GM21390 (cell line): ENCODE measurements at regions not wholly inside any gene's neighbourhood (a gene's known extent, or its start where the extent isn't known, plus 50 kb on each side); places are given as distances from the start of the nearest gene placed in this dataset.
"Not testable (repeated sequence)": the region's sequence is repeated elsewhere in the genome, so short reads cannot be mapped to it uniquely, and the experiment has no call there.

ENCODE experiments used
- ATAC-seq: cut with Tn5 transposase; IDR thresholded peaks from one replicate; pipeline ENCODE4 v1.9.1; 2021; ENCODE audit not compliant: unreplicated experiment

DNA sequence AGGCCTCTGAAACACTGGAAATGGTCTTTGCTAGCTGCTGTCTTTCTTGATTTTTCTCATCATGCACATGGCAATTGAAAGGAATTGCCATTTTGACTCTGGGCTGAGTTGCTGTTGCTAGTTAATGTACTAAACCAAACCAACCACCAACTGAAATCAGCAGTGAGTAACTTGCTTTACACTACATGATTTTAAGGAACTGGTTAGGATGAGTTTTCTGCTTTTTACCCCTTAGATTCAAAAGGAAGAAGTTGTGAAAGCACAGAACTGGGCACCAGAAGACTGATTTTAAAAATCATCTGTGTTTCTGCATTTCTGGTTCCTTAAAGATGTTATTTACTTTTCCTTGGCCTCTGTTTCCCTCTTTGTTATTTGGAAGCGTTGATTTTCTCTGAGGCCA, 361.9 kb downstream of the HLX start:
- no peak for ATAC-seq

DNA sequence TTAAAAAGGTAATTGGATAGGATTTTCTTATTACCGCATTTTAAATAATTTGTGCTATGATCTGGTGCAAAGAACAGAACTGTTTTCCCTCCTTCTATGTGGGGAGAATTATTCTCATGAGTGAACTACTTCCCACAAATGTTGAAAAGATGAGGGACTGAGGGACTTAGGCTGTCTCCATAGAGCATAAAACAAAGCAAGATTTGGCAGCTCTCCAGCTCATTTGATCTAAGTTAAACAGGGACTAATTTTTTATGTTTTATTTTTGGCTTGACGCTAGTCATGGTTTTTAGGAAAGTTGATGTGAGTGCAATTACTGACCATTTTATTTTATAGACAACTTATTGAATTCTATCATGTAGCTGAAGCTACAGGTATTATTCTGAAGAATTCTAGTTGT, 362.3 kb downstream of the HLX start:
- ATAC-seq: no peak

DNA sequence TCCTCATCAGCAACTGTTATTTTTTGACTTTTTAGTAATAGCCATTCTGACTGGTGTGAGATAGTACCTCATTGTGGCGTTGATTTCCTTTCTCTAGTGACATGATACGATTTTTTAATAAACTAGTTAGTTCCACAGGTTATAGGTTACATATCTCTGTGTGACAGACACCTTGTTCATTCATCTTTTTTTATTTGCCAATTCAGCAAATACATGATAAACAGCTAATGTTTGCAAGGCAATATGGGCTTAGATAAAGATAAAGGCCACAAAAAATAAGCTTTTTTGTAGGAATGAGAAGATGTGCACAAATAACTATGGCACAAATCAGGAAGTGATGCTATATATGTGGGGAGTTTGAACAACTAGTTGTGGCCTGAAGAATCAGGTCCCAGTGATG, 366.8 kb downstream of the HLX start:
- ATAC-seq: no peak

DNA sequence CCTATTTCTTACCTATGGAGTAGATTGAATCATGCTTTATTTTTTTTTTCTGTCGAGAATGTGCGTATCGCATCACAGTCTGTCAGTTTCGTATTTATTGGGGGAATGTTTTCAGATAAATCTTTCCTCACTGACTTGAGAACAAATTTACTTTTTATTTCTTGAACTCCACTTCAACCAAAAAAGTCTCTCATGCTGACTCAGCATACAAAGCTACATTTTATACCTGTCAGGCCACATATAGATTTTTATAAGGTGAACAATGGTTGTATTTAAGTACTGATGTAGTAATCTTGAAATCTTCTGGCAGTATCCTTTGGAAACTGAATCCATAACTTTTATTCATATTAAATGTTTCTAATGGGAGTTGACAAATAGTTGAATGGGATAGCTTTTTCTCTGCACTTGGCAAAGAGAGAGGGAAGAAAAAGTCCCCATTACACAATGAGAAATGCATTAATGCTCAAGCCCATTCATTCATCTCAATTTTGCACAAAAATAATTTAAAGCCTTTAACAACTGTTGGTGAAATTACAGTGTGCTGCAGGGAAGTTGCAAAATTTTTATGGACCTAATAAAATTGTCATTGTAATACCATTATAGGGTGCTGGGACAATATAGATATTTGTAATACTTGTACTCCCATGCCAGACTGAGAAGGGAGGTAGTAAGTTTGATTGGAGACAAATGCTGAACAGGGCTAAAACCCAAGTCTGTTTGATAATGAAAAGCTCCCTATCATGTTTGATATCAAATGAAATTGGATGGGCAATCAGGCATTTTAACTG, 367.6 kb downstream of the HLX start:
- ATAC-seq: no peak

DNA sequence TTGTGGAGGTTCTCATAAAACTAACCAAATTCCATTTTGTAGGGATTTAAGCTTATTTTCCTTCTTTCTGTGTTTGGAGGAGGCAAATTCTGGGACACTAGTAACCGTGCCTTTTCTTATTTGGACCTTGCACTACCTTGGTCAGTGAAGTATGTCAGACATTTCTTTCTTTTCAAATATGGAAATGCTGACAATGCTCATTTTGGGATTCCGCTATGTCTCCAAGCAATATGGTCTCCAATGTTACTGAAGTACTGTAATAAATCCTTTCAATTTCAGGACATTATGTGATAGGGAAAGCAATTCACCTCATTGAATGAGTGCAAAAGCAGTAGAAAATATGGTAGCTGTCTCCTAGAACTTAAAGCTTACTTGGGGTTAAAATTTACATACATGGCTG, 372.3 kb downstream of the HLX start:
- ATAC-seq: no peak

DNA sequence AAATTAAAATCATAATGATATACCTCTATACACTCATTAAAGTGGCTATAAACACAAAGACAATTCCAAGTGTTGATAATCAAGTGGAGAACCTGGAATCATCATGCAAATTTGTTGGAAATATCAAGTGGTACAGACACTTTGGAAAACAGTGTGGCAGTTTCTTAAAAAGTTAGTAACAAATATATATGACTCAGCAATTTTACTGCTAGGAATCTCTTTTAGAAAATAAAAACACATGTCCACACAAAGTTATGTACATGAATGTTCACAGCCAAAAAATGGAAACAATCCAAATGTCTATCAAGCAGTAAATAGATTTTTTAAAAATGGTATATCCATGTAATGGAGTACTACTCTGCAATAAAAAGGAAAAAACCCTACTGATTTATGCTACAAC, 375.6 kb downstream of the HLX start:
- no peak for ATAC-seq

DNA sequence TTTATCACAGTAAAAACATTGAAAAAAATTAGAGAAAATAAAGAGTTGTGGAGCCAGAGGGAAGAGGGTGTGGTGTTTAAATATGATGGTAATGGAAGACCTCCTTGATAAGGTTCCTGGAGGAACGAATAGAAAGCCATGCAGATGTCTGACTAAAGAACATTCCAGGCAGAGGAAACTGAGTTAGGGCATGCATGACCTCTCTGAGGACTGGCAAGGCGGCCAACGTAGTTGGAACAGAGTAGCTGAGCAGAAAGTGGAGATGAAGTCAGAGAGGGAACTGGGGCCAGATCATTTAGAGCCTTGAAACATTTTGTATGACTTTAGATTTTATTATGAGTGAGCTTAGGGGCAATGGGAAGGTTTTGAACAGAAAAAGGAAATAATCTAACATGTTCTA, 377.5 kb downstream of the HLX start:
- ATAC-seq: no peak

DNA sequence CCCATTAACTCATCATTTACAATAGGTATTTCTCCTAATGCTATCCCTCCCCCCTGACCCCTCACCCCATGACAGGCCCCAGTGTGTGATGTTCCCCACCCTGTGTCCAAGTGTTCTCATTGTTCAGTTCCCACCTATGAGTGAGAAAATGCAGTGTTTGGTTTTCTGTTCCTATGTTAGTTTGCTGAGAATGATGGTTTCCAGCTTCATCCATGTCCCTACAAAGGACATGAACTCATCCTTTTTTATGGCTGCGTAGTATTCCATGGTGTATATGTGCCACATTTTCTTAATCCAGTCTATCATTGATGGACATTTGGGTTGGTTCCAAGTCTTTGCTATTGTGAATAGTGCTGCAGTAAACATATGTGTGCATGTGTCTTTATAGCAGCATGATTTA, 378.3 kb downstream of the HLX start:
- ATAC-seq: not testable (repeated sequence)

DNA sequence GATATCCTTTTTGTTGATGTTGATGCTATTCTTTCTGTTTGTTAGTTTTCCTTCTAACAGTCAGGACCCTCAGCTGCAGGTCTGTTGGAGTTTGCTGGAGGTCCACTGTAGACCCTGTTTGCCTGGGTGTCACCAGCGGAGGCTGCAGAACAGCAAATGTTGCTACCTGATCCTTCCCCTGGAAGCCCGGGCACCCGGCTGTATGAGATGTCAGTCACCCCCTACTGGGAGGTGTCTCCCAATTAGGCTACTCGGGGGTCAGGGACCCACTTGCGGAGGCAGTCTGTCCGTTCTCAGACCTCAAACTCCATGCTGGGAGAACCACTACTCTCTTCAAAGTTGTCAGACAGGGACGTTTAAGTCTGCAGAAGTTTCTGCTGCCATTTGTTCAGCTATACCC, 383.4 kb downstream of the HLX start:
- not testable (repeated sequence) for ATAC-seq

DNA sequence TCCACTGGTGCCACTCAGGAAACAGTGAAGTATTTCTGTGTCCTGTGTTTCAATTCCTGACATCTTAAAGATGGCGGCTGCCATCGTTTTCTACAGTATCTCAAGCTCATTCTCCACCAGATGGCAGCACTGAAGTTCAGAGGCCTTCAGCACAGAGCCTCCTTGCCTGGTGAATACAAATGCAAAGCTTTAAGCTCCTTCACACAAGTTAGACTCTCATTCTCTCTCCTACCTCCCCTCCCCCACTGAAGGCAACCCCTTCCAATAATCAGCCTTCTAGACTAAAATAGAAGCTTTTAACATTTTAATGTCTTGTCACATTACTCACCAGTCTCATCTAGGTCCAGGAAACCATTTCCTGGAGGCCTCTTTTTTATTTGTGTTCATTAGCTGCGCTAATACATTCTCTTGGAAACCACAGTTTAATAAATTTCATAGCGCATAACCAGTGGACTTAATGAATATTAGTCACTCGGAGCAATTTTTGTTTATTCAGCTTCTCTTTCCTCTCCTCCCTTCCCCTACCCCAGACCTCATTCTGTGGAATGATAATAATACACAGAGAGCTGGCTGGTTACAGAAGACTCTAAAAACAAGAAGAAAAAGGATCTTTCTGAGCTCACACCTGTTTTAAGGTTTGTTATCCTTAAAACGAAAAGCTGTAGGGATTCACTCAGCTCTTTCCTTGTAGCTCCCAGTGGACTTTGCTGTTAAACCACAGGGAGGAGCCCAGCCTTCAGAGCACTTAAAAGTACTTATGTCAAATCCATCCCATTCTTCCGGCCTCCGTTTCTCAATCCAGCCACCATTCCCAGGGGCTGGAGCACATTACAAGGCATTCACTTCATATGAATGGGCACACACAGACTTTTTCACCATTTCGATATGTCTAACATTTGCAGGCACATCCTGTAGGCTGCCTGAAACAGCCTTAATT, 384.9 kb downstream of the HLX start:
- peak; percentile 98 for ATAC-seq

DNA sequence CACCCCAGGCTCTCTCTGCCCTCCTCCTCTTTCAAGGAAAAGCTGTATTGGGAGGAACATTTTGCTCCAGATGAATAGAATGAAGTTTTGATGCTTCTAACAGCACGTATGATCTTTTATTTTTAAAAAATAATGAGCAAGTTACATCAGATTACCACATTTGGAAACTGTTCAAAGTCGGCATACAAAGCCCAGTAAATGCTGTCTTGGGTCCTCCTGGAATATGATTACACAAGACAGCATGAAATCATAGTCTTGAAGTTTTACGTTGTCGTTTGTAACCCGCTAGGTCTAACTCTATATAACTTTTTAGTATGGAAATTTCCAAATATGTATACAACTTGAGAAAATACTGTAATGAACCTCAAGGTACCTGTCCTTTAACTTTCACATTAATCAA, 385.6 kb downstream of the HLX start:
- ATAC-seq: no peak

DNA sequence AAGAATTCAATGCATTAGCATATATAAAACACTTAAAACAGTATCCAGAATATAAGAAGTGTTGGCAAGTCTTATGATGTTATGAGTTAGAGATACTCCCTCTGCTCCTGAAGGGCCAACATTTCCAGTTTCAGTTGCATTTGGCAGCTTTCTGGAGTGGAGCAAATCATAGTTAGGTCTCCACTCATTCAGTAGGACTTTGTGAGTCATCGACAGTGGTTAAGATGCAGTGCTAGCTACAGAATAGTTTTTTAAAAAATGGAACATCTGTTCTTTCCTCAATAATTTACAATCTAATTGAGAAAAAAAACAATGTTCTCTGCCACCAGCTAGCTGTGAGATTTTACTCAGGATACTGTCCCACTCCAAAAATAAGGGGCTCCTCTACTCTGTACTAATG, 389.1 kb downstream of the HLX start:
- no peak for ATAC-seq

DNA sequence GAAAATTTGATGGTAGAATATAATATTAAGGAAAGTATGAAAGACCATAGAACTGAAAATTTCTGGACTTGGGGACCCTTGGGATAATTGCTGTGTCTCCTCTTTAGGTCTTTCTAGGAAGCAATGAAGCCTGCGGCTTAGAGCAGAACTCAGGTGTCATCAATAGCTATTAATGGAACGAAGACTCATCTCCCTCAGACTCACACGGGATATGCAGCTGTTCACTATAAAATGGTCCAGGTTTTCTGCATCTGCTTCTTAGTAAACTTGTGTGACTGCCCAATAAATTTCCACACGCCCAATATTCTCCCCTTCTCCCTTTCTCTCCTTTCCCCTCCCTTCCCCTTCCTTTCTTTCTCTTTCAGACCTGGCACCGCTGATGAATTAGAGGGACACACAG, 392.5 kb downstream of the HLX start:
- ATAC-seq: no peak

DNA sequence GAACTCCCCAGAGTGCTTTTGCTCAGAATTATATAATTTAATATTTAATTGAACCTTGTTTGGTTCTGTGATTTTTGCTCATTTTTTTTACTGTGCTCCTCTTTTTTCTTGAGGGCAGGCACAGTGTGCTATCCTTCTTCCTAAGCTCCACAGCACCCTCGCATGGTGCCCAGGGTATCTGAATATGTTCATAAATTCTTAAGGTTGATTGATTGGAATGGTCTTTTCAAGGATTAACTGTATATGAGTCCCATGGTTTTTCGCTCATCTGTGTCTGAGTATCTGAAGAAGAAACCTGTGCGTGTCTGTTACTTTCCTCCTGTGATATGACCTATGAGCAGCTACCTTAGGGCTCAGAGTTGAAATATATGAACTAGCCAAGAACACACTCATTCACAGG, 393.7 kb downstream of the HLX start:
- no peak for ATAC-seq

DNA sequence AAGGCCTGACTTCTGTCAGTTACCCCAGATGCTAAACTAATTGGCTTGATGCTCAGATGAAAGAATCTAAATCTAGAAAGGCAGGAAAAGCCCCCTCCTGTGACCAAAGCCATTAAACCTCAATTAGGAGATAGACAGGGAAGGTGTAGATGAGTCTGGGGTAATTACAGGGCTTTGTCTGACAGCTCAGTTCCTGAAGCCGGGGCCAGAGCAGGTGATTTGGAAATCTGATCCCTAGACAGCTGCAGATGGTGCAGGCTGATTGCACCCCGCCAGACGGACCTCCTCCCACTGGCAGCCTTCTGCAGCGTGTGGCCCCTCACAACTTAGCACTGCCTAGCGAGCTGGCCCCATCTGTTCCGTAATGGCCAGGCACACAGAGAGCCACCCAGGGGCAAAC, 395.1 kb downstream of the HLX start:
- no peak for ATAC-seq

DNA sequence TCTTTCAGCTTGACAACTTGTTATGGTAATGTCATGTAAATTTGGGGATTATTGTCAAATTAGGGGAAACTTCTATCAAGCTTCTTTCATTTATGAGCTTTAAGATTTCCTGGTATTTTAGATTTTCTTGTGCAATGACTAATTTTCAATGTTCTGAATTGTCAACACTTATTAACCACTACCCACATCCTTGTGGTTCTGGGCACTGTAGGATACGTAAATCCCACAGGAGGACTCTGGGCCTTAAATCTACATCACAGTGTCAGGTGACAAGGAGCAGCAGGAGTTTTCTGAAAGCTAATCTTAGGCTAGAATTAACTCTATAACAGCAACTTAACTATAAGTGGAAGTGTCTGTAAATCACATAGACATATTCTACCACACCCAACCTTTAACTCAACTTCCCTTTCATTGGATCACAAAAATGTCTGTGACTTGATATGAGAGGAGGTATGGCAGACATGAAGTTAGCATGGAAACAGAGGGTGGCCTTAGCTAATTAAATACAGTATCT, 397.7 kb downstream of the HLX start:
- ATAC-seq: no peak

DNA sequence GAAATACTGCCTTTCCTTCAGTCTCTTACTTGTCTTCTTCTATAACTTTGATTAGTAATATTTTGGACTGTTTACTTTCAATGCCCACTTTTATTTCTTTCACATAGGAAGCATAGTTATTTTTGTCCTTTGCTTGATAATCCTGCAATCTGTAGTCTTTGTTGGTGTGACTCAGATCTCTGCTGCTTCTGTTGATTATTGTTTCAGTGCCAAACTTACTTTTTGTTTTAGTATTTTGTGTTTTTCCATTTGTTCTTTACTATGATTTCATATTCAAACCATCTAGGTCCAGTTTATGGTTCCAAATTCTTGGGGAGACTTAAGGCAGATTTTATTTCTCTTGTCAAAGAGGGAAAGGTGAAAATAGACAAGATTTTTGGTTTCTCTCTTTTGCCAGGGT, 399.9 kb downstream of the HLX start:
- ATAC-seq: no peak

DNA sequence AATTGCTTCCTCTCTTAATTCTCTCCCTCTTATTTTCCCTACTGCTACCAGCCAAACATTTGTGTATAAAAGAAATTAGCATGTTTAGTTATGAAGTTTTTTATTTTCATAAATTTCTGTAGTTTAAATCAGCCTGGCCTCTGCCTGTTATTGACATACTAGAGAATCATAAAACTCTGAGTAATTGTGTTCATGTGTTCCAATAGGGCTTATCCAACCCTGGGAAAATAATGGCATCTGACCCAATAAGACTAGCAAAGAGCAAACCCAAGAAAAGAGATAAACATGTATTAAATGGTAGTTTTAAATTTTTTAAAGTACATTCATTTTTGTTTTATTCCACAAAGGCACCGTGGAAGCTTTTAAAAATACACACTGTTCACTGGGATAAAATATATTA, 404.3 kb downstream of the HLX start:
- no peak for ATAC-seq

DNA sequence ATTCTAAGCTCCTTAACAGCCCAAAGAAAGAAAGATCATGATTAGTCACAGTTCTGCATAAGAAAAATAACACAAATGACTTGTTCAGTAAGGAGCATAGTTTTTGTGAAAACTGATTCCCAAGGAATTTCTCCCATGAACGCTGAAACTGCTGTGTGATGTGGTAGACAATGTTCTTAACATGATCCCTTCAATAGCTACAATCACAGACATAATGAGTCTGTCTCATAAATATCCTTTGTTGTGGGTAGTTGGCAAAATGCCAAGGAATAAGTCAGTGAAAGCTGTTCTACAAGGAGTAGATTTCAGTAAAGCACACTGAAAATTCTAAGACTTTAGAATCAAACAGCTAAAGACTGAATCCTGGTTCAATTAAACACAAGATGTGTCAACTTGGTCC, 404.8 kb downstream of the HLX start:
- no peak for ATAC-seq

DNA sequence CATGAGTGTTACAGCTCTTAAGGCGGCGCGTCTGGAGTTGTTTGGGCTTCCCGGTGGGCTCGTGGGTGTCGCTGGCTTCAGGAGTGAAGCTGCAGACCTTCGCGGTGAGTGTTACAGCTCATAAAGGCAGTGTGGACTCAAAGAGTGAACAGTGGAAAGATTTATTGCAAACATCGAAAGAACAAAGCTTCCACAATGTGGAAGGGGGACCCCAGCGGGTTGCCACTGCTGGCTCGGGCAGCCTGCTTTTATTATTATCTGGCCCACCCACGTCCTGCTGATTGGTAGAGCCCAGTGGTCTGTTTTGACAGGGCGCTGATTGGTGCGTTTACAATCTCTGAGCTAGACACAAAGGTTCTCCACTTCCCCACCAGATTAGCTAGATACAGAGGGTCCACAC, 405.7 kb downstream of the HLX start:
- ATAC-seq: not testable (repeated sequence)

DNA sequence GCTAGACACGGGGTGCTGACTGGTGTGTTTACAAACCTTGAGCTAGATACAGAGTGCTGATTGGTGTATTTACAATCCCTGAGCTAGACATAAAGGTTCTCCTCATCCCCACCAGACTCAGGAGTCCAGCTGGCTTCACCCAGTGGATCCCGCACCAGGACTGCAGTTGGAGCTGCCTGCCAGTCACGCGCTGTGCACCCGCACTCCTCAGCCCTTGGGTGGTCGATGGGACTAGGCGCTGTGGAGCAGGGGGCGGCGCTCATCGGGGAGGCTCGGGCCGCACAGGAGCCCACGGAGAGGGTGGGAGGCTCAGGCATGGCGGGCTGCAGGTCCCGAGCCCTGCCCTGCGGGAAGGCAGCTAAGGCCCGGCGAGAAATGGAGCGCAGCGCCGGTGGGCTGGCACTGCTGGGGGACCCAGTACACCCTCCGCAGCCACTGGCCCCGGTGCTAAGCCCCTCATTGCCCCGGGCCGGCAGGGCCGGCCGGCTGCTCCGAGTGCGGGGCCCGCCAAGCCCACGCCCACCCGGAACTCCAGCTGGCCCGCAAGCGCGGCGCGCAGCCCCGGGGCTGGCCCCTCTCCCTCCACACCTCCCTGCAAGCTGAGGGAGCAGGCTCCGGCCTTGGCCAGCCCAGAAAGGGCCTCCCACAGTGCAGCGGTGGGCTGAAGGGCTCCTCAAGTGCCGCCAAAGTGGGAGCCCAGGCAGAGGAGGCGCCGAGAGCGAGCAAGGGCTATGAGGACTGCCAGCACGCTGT, 406.4 kb downstream of the HLX start:
- not testable (repeated sequence) for ATAC-seq
